HG02840 (cell line): ENCODE measurements at regions not wholly inside any gene's neighbourhood (a gene's known extent, or its start where the extent isn't known, plus 50 kb on each side); places are given as distances from the start of the nearest gene placed in this dataset.

Source experiments
- ATAC-seq: cut with Tn5 transposase; IDR thresholded peaks from one replicate; pipeline ENCODE4 v1.9.1; 2021; ENCODE audit warnings: mild to moderate bottlenecking, moderate library complexity, moderate number of reproducible peaks; ENCODE audit not compliant: unreplicated experiment, low FRiP score

DNA sequence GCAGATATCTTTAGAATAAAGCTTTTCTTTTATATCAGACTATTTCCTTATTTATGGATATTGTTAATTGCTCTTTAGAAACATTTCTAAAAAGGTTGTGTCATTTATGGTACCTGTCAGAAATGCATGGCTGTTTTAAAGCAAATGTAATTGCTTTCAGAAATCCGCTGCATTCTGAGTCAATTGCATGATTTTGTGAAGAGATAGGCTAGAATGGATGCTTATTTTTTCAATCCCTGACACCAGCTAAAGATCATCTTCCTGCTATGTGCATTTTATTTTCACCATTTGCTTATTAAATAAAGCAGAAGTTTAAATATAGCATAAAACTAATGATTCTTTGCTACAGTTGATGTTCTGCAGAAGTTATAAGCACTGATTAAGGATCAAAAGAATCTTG lies 170.2 kb upstream of the C9orf72 start:
- ATAC-seq = no peak

DNA sequence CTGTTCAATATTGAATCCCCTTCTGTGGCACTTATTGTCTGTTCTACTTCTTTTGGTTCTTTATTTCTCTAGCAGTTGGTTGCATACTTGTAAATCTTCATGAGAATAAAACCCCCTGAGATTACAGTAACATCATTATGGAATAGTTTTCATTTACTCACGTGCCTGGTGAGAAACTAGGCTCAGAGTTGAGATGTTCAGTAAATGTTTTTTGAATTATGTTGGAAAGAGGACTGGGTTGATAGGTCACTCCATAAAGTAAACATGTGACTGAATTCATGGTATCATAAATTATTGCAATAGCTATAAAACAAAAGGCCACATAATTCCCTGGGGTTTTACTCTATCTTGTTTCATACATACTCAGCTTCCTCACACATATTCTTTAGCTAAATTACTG lies 174.2 kb upstream of the C9orf72 start:
- ATAC-seq = no peak

DNA sequence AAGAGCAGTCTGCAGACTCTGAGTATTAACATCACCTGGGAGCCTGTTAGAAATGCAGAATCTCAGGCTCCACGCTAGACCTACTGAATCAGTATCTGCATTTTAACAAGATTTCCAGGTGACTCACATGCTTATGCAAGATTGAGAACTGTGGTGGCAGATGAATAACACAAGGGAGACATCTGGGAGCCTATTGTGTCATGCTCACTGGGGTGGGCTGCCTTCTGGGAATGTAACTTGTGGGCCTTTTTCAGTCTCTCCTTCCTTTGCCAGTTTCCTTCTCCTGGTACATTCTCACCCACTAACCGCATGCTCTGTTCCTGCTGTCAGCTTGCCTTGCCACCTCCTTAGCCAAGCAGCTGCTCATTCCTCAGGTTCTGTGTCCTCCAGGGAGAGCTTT lies 176.6 kb upstream of the C9orf72 start:
- no peak for ATAC-seq

DNA sequence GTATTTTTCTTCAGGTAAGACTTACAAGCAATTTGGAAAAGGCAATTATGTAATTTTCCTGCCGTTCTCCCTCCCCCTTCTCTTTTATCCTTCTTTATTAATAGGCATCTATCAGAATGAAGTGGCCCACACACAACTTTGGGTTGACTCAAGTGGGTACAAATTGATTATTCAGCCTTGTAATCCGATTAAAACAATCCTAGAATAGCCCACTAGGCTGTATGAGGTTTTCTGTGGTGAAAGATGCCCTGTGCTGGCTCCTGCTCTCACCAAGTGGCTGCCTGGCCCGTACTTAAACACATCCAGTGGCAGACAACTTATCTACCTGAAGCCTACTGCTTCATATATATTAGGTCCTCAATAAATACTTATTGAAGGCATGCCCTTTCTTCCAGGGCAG lies 177.3 kb upstream of the C9orf72 start:
- ATAC-seq = no peak

DNA sequence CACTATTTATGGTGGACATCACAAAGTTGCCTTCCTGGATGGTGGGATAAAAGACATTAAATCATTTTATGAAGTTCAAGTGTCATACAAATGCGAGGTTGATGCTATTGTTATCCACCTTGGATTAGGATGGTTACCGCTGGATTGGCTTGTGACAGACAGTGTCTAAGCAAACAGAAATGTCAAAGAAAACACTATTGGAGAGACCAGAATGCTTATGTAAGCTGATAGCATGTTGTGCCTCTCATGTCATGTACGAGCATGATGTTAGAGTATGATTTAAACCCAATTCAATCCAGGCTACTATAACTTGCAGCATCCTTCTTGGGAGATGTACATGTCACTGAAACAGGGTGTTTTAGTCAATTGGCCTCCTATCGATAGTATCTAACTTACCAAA lies 178.8 kb upstream of the C9orf72 start:
- ATAC-seq = no peak

DNA sequence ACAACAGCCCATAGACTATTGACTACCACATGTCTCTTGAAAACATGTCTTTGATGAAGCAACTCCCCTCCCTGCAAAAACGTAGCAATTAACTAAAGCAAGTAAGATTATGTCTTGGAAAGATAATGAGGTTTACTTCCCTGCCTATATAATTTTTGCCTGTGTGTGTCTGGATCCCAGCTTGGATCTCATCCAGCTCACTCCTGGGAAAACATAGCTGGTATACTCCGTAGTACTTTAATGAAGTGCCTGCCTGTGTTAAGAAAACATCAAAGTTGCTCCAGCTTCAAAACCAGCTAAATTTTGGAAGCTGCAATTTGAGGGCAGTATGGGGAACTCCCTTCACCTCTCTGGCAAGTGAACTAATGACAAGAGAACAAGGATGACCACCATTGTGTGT lies 182.6 kb upstream of the C9orf72 start:
- no peak for ATAC-seq

DNA sequence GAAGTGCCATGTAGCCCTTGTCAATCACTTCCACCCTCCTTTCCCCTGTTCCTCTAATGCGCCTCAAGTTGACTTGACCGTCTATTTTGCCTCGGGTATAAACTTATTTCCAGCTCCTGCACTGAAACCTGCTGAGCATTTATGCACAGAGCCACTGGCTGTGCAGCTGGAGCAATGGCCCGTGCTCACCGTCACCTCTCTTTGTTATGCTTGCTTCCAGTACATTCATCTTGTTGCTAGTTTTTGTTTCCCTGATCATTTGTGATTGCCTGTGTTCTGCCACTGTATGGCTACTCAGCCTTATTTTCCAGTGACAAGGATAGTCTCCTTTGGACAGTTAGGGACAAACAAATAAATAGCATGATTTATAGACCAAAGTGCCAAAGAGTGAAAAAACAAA lies 183.1 kb upstream of the C9orf72 start:
- ATAC-seq = no peak

DNA sequence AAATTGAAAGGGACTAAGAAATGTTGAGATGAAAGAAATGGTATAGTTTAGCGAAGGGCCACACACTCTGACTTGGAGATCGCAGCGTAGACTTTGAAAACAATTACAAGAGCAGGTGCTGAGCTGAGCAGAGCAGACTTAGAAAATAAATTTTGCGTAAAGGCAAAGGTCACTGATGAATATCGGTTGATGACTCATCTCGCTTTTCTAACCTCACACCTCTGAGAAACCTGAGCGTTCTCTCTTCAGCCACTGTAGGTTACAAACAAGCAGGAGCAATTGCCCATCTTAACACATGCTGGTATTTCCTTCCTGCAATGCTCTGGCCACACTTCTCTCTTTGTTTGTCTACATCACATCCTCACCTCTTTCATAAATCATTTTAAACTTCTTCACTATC lies 190.6 kb upstream of the C9orf72 start:
- ATAC-seq = no peak

DNA sequence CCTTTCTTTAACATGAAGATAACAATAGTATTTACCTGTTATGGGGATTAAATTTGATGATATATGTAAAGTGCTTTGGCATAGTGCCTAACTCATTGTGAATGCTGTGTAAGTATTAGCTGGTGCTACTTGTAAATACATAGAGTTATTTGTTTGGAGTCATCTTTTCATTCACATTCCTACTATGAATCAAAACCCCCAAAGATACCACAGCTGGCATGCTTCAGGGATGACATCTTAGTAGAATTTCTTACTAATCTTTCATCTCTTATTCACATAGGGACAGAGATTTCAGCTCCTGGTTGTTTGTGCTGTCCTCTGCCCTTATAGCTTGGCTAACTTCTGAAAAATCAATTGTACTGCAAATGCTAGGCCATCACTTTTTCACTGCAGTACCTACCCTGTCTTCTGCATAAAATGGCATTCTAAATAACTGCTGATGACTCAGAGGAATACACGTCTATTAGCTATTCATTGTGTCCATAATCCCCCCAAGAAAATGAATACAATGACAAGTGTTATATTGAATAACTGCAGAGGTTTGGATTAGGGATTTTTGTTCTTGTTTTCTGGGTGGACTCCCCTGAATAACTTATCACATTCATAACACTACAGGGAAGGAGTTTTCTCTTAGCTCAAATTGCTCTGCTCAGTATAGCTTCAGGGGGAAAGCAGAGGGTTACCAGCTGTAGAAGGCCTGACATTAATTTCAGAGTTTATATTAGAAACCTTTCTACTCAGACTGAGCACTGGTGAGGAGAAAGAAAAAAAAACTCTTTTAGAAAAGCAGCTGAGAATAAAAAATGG lies 192.2 kb upstream of the C9orf72 start:
- ATAC-seq = no peak

DNA sequence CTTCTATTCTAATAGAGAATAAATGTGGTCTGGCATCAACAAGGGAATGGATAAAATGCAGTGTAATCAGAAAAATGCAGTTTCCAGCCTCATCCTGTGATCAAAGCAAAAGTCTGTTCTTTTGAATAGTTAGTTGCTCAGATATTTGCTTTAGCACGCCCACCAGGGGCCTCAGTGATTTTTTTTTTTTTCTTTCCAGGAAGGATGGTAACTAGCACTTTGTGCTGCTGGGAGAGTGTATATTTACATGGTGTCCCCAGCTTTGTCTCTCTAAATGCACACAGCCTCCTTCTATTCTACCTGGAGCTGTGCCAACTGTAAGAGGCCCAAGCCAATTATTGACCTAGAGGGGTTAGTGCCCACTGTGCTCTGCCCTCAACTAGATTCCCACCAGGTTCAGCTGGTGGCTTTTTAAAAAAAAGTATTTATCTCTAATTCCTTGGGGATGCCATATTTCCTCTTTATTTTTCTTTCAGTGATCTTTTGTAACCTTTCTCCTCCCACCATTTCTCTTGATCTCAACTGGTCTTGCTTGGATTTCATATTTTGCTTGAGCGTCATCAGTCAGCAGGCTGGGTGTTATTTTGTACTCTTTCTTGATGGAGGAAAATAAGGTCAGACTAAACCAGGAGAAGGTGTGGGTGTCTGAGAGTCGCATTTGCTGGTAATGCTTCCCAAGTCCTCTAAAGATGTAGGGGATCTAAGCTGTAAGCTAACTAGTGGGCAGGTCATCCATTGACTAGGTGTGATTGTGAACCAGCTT lies 193.0 kb upstream of the C9orf72 start:
- ATAC-seq = no peak

DNA sequence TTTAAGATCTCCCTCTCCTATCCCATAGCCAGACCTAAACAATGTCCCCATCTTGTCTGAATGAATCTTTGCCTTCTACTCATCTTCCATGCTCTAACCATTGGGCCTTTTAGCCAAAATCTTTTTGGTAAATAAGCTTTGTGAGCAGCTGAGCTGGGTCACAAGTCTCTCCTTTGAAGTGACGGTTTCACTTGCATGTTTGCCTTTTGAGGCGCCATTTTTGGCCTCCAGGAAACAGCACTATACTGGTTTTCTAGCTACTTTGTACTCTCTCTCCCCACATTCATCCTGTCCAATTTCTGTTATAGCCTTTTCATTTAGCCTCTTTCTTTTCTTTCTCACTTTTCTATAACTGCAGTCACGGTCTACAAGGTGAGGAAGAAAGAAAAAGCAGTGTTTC lies 195.5 kb upstream of the C9orf72 start:
- ATAC-seq = no peak

DNA sequence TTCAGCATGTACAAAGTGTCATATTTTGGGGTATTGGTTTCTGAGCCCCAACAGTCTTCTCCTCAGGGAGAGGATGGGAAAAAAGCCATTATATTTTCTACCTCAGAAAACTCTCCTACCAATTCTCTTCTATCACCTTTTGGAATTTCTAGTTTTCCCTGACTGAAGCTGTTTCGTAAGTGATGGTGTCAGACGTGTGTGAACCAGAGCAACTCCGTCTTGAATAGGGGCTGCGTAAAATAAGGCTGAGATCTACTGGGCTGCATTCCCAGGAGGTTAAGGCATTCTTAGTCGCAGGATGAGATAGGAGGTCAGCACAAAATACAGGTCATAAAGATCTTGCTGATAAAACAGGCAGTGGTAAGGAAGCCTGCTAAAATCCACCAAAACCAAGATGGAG lies 197.3 kb upstream of the C9orf72 start:
- ATAC-seq = no peak

DNA sequence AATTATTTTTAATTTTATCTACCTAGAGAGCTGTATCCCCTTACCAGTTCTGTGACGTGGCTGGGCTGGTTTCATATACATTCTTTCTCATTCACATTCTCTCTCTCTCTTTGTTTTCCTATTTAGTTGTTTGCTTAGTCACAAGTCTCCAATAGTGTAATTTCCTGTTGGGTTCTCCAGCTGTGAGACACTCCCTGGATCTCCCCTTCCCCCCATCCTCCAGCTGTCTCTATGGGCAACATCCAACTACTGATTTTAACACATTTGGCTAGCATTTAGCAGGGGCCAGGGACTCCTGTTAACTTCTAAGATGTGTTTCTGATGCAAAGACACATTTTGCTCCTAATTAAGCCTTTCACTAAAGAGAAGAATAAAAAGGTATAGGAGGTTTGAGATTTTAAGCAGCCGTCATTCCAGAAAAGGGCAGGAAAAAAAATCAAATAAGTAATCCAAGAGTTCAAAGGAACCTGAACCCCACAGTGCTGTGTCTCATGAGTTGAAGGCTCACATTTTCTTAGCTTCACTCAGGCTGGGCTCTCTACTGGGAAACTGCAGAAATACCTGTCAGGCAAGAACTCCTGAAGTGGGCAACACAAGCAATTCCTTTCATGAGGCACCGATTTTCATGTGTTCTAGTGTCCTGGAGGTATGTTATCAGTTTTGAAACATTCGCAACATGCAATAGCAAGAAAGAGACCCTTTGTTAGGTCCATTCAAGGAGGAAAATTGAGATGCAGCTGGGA lies 198.7 kb upstream of the C9orf72 start:
- no peak for ATAC-seq

DNA sequence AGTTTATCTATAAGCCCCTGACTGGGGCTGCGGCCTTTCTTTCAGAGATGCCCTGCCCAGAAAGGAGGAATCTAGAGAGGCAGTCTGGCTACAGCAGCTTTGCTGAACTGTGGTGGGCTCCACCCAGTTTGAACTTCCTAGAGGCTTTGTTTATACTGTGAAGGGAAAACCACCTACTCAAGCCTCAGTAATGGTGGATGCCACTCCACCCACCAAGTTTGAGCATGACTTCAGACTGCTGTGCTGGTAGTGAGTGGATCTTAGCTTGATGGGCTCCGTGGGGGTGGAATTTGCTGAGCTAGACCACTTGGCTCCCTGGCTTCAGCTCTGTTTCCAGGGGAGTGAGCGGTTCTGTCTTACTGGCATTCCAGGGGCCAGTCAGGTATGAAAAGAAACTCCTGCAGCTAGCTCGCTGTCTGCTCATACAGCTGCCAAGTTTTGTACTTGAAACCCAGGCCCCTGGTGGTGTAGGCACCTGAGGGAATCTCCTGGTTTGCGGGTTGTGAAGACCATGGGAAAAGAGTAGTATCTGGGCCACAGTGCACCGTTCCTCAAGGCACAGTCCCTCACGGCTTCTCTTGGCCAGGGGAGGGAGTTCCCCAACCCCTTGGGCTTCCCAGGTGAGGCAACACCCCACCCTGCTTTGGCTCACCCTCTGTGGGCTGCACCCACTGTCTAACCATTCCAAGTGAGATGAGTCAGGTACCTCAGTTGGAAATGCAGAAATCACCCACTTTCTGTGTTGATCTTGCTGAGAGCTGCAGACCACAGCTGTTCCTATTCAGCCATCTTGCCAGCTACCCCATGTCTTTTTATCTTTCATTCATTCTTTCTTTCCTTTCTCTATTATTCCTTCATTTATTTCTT lies 211.8 kb upstream of the C9orf72 start:
- ATAC-seq = peak; percentile 51

DNA sequence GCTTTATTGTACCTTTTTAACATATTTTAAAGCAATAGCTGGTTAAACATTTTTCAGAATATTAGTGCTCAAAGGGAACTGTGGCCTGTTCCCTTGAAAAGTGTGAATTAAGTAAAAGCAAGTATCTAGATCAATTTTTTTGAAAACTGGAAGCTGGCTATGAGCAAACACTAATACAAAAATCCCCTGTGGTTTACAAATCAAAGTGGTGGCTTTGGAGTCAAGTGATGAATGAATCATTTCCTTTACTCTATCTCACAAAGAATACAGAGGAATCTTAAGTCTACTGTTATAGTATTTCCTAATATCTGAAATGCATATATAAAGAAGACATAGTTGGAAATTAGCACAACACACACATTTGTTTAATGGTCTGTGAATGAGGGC lies 212.4 kb upstream of the C9orf72 start:
- peak; percentile 91 for ATAC-seq

DNA sequence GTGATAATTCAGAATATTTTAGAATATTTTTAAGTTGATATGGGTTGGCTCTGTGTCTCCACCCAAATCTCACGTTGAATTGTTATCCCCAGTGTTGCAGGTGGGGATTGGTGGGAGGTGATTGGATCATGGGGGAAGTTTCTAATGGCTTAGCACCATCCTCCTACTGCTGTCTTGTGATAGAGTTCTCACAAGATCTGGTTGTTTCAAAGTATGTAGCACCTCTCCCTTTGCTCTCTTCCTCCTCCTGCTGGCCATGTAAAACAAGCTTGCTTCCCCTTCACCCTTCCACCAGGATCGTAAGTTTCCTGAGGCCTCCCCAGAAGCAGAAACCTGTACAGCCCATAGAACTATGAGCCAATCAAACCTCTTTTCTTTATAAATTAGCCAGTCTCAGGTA lies 214.6 kb upstream of the C9orf72 start:
- ATAC-seq = no peak

DNA sequence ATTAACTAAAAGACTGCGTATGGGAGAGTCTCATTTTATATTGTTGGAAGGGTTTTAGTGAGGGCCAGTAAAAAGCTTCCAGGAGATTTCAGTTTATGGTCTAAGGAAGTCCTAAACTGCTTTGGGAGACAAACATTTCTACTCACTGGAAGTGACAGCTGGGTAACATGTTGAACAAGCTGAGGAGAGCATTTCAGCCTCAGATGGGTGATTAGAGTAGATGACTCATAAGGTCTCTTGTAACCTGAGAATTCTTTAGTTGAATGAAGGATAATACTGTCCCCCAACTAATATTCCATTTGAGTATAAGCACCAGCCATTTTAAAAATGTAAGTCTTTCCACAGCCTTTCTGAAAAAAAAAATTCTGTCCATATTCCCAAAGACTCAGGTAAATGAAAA lies 218.0 kb upstream of the C9orf72 start:
- no peak for ATAC-seq

DNA sequence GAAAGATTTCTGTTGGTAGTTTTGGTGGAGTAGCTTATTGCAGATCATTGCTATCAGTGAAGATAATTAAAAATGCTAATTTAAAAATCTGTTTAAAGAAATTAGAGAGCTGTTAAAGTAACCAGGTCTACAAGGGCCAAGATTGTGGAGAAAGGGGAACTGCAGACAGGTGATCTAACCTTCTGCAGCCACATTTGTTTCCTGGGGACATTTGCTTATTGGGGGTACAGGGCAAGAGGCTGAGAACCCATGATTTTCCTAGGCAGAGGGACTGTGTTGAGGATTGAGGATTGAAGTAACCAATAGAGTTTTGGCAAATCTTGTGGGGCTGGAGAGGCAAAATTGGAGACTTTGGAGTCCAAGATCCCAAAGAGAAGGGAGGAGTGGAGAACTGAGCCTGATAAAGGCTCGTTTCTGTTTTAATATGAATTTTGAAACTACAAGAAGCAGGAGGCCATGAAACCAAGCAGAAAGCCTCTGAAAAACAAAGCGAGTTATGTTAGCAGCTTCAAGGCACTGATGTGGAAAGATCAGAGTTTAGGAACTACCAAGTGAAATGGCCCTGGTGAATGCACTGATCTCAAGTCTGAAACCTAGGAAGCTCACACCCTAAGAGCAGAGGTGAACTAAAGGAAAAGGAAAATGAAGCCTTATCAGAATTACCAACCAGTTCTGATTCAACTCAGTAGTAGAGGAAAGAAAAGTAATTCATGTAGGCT lies 219.8 kb upstream of the C9orf72 start:
- no peak for ATAC-seq

DNA sequence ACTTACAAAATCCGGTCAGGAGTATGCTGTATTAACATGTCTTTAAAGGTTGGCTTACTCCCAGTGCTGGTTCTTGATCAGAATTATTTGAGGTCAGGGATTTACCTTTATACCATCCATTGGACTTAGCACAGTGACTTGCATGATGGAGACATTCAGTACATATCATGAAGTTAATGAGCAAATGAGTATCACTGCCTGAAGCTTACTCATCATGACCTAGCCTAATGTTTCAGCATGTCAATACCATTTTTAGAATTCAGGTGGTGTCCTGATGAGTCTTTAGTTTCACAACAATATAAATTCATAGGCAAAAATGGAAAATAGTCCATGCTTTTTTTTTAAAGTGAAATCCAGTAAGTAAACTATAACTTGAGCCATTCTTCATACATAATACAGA lies 226.0 kb upstream of the C9orf72 start:
- no peak for ATAC-seq

DNA sequence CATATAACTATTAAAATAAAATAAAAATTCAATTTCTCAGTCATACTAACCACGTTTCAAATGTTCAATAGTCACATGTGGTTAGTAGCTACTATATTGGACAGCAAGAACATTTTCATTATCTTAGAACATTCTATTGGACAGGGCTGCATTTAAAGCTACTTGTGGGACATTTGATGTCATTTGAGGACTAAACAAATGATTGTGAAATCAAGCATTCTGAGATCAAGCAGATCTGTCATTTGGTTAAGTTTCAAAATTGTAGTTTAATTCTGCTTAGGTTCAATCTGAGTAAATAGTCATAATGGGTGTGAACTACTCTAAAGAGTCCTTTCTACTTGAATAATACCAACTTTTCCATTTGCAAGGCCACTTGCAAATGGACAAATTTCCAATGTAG lies 226.9 kb upstream of the C9orf72 start:
- ATAC-seq = no peak
